ENCODE measurements at regions not wholly inside any gene's neighbourhood (a gene's known extent, or its start where the extent isn't known, plus 50 kb on each side); places are given as distances from the start of the nearest gene placed in this dataset.
"Not testable (repeated sequence)": the region's sequence is repeated elsewhere in the genome, so short reads cannot be mapped to it uniquely, and the experiment has no call there.

GRCh38 chr10:111273235-111273634 lies 196.4 kb downstream of the ADRA2A start:
- no peak for DNase-seq

GRCh38 chr10:111273635-111274034 lies 196.8 kb downstream of the ADRA2A start:
- no peak for DNase-seq

- DNase-seq: no peak
Measured at GRCh38 chr10:111275091-111275490, 198.3 kb downstream of the ADRA2A start.

- no peak for DNase-seq
Measured at GRCh38 chr10:111277661-111278060, 200.8 kb downstream of the ADRA2A start.

GRCh38 chr10:111278266-111278665 lies 201.4 kb downstream of the ADRA2A start:
- no peak for DNase-seq

GRCh38 chr10:111281516-111281915 lies 204.7 kb downstream of the ADRA2A start:
- no peak for DNase-seq

- DNase-seq: no peak
Measured at GRCh38 chr10:111289461-111289860, 212.6 kb downstream of the ADRA2A start.

- no peak for DNase-seq
Measured at GRCh38 chr10:111290649-111291048, 213.8 kb downstream of the ADRA2A start.

GRCh38 chr10:111295788-111296187 lies 219.0 kb downstream of the ADRA2A start:
- DNase-seq: no peak

GRCh38 chr10:111297351-111297848 lies 220.6 kb downstream of the ADRA2A start:
- no peak for DNase-seq

GRCh38 chr10:111298031-111298430 lies 221.2 kb downstream of the ADRA2A start:
- DNase-seq: no peak

- no peak for DNase-seq
Measured at GRCh38 chr10:111299037-111299436, 222.2 kb downstream of the ADRA2A start.

- DNase-seq: no peak
Measured at GRCh38 chr10:111303887-111304286, 227.1 kb downstream of the ADRA2A start.

GRCh38 chr10:111316722-111317212 lies 239.9 kb downstream of the ADRA2A start:
- DNase-seq: no peak

- no peak for DNase-seq
Measured at GRCh38 chr10:111319866-111320265, 243.0 kb downstream of the ADRA2A start.

GRCh38 chr10:111323389-111323966 lies 246.6 kb downstream of the ADRA2A start:
- no peak for DNase-seq

GRCh38 chr10:111332174-111332573 lies 255.3 kb downstream of the ADRA2A start:
- not testable (repeated sequence) for DNase-seq

- DNase-seq: no peak
Measured at GRCh38 chr10:111335826-111336225, 259.0 kb downstream of the ADRA2A start.

GRCh38 chr10:111338035-111338434 lies 261.2 kb downstream of the ADRA2A start:
- DNase-seq: no peak

GRCh38 chr10:111338805-111339204 lies 262.0 kb downstream of the ADRA2A start:
- no peak for DNase-seq

GRCh38 chr10:111344804-111345203 lies 268.0 kb downstream of the ADRA2A start:
- DNase-seq: no peak

GRCh38 chr10:111347386-111348013 lies 270.7 kb downstream of the ADRA2A start:
- no peak for DNase-seq

GRCh38 chr10:111348076-111348475 lies 271.2 kb downstream of the ADRA2A start:
- DNase-seq: no peak

GRCh38 chr10:111354859-111355258 lies 278.0 kb downstream of the ADRA2A start:
- no peak for DNase-seq

GRCh38 chr10:111356571-111356970 lies 279.7 kb downstream of the ADRA2A start:
- no peak for DNase-seq

Data from HCEC 1CT (cell line).